GM12874 (cell line): ENCODE measurements at regions not wholly inside any gene's neighbourhood (a gene's known extent, or its start where the extent isn't known, plus 50 kb on each side); places are given as distances from the start of the nearest gene placed in this dataset.

Experiments used
- TF ChIP-seq, protein P1 (sequence below): IDR thresholded peaks from 2 replicates; pipeline ENCODE4 v1.5.1; 2011; ENCODE audit warnings: low read depth, mild to moderate bottlenecking, control low read depth, low read length, moderate library complexity; ENCODE audit not compliant: insufficient read depth

DNA sequence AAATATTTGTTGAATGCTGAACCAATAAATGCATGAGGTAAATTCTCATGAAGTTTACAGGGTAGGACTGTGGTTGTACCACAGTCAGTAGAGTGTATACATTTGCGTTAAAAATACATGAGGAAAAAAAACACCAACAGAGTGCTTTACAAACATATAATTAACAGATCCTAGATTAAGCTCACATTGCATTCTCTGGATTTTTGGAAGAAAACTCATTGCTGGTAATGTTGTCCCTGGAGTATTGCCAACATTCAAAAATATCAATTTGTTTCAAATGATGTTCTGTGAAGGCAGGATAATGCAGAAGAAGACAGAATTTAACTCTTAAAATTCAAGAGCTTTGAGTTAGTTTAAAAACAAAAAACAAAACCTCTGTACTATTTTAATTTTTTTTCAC lies 95.5 kb downstream of the MBL2 start:
- TF ChIP-seq, protein P1, sequence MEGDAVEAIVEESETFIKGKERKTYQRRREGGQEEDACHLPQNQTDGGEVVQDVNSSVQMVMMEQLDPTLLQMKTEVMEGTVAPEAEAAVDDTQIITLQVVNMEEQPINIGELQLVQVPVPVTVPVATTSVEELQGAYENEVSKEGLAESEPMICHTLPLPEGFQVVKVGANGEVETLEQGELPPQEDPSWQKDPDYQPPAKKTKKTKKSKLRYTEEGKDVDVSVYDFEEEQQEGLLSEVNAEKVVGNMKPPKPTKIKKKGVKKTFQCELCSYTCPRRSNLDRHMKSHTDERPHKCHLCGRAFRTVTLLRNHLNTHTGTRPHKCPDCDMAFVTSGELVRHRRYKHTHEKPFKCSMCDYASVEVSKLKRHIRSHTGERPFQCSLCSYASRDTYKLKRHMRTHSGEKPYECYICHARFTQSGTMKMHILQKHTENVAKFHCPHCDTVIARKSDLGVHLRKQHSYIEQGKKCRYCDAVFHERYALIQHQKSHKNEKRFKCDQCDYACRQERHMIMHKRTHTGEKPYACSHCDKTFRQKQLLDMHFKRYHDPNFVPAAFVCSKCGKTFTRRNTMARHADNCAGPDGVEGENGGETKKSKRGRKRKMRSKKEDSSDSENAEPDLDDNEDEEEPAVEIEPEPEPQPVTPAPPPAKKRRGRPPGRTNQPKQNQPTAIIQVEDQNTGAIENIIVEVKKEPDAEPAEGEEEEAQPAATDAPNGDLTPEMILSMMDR, result no peak

DNA sequence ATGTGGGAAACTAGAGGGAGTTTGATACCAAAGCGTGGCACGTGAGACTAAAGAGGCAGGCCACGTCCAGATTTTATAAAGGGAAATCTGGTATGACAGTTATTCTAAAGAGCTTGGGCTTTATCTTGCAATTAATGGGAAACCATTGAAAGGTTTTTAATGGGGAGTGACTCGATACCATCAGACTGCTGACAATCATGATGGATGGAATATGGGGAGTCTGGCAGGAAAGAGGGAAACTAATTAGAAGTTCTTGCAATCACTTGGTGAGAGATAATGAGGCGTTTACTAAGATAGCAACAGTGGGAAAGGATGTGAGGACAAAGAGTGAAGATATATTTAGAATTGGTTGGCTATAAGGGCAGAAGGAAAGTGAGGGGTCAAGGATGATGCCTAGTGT lies 94.0 kb downstream of the MBL2 start:
- TF ChIP-seq, protein P1, result no peak

DNA sequence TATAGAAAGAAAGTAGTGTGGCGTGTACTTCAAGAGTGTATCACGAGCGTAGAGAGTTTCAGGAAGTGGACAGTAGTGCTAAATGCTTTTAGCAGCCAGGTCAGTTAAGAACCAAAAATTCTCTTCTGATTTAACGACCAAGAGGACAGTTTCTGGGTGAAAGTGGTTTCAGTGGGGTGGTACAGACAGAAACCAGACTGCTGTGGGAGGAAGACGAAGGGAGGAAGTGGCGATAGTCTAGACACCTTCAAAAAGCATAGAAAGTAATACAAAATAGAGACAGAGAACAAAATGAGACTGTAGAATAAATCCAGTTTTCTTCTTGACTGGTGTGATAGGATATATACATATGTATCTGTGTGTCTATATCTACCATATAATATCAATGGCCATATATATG lies 93.5 kb downstream of the MBL2 start:
- TF ChIP-seq, protein P1, result no peak

DNA sequence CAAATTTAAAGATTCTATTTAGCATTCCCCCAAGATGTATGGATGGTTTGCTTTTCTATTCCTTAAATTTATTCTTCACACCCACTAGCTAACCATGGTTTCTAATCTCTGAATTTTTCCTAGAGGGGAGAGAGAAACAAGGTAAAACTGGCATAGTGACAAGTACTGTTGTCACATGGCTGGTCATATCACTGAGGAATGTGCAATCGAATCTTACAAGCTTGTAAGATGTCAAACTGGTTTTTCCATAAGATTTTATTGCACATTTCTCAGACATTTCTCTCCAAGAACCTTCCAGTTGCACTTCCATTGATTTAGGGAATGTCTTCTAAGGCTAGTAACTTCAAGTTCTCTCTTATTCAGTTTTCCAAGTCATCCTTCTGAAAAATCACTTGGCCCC lies 89.8 kb downstream of the MBL2 start:
- TF ChIP-seq, protein P1, result no peak

DNA sequence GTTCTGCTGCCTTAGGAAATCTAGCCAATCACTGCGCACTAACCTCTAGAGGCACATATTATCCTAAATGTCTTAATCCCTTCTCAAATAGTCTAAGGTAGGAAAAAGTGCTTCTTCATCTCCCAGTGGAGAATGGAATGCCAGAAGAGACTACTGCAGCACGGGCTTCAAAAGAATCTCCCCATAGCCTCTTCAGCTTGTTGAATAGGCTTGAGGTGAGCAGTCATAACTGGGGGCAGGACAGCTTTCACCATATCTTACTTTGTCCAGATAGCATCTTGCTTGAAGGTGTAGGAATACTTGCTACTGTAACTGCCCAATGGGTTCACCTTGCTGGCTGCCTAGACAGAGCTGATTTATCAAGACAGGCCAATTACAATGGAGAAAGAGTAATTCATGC lies 88.8 kb downstream of the MBL2 start:
- TF ChIP-seq, protein P1, result no peak

DNA sequence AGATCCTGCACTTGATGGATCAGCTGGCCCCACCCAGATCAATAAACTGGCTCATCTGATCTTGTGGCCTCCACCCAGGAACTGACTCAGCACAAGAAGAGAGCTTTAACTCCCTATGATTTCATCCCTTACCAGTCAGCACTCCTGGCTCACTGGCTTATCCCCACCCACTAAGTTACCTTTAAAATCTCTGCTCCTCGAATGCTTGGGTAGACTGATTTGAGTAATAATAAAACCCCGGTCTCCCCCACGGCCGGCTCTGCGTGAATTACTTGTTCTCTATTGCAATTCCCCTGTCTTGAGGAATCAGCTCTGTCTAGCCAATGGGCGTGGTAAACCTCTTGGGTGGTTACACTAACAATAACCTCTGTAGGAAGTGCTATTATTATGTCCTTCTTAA lies 83.7 kb downstream of the MBL2 start:
- TF ChIP-seq, protein P1, result no peak

DNA sequence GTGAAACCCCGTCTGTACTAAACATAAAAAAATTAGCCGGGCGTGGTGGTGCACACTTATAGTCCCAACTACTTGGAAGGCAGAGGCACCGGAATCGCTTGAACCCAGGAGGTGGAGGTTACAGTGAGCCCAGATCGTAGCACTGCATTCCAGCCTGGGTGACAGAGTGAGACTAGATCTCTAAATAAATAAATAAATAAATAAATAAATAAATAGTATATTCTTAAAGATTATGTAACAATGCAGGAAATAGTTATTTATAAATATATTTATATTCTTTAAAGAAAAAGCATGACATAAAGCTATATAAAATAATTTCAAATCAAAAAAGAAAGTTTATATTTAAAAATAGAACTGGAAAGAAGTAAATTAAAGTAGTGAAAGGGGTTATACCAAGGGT lies 76.4 kb downstream of the MBL2 start:
- TF ChIP-seq, protein P1, result no peak

DNA sequence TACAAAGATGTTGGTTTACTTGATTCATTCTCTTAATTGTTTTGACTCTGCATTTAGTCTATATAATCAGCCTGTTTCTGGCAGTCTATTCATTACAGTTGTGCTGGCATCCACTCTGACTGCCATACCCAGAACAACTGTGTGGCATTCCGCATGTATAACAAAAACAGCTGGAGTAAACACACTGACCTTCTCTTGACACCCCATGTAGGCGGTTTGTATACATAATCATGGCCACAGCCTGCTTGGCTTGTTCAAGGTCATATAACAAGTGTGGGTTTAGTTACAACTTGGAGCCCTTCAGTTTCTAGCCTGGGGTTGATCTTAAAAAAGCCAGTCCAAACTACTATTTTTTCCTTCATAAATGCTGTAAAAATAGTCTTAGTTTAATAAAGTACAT lies 70.9 kb downstream of the MBL2 start:
- TF ChIP-seq, protein P1, result no peak
